ENCODE measurements at regions not wholly inside any gene's neighbourhood (a gene's known extent, or its start where the extent isn't known, plus 50 kb on each side); places are given as distances from the start of the nearest gene placed in this dataset.

DNA sequence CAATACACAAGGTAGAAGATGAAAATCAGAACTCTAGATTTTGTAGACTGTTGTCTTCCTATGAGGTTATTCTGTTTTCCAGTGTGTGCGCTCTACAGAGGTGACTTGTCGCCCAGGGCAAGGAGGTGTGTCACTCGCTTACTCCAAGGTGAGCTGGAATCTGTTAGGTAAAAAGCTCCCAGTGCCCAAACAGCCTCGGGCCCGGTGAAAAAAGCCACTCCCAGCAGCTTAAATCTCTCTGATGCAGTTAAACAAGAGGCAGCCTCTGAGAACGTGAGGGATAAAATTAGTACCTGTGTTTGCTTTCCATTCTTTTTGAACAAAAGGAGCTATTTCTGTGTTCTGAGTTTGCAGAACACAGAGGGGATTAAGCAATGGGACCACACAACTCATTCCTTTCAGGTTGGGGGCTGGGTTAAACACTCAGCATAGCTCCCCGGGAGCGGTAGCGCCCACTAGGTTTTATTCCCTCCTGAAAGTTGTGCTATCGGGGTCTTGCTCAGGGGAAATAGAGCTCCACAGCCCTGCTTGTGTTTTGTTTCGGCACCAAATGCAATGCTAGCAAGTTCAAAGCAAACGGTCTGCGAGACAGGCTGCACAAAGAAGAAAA lies 181.2 kb downstream of the FOXA2 start (continued):
- TF ChIP-seq ZNF3 (CRISPR knock-in tag; IDR thresholded peaks at IDR 0.05) (no peak), HEY1 (CRISPR knock-in tag; IDR thresholded peaks at IDR 0.05; ENCODE audit: borderline replicate concordance) (no peak), TGIF2 (CRISPR knock-in tag; IDR thresholded peaks at IDR 0.05) (no peak), DPF2 (IDR thresholded peaks at IDR 0.05) (0 out of 2 replicates have a peak, but pooled peaks have one; percentile 7), COPS2 (conservative IDR thresholded peaks at IDR 0.05) (no peak), C11orf30 (IDR thresholded peaks at IDR 0.05; ENCODE audit: low read depth) (no peak), ZNF780A (CRISPR knock-in tag; IDR thresholded peaks at IDR 0.05) (no peak), RAD21 (CRISPR knock-in tag; conservative IDR thresholded peaks at IDR 0.05 in 1 of 2, IDR thresholded peaks at IDR 0.05 in 1 of 2) (no peak), UBTF (IDR thresholded peaks at IDR 0.05; ENCODE audit: borderline replicate concordance in 1 of 2, low read depth in 2 of 2, low read length in 2 of 2) (0 out of 4 replicates have a peak, but pooled peaks of 1 of the 2 experiments have one; percentile 40), GTF2A2 (tag; IDR thresholded peaks at IDR 0.05) (no peak), PURB (CRISPR knock-in tag; IDR thresholded peaks at IDR 0.05; ENCODE audit: low read depth) (no peak), ZFX (CRISPR knock-in tag; IDR thresholded peaks at IDR 0.05) (no peak)
- TF ChIP-seq, protein P1, sequence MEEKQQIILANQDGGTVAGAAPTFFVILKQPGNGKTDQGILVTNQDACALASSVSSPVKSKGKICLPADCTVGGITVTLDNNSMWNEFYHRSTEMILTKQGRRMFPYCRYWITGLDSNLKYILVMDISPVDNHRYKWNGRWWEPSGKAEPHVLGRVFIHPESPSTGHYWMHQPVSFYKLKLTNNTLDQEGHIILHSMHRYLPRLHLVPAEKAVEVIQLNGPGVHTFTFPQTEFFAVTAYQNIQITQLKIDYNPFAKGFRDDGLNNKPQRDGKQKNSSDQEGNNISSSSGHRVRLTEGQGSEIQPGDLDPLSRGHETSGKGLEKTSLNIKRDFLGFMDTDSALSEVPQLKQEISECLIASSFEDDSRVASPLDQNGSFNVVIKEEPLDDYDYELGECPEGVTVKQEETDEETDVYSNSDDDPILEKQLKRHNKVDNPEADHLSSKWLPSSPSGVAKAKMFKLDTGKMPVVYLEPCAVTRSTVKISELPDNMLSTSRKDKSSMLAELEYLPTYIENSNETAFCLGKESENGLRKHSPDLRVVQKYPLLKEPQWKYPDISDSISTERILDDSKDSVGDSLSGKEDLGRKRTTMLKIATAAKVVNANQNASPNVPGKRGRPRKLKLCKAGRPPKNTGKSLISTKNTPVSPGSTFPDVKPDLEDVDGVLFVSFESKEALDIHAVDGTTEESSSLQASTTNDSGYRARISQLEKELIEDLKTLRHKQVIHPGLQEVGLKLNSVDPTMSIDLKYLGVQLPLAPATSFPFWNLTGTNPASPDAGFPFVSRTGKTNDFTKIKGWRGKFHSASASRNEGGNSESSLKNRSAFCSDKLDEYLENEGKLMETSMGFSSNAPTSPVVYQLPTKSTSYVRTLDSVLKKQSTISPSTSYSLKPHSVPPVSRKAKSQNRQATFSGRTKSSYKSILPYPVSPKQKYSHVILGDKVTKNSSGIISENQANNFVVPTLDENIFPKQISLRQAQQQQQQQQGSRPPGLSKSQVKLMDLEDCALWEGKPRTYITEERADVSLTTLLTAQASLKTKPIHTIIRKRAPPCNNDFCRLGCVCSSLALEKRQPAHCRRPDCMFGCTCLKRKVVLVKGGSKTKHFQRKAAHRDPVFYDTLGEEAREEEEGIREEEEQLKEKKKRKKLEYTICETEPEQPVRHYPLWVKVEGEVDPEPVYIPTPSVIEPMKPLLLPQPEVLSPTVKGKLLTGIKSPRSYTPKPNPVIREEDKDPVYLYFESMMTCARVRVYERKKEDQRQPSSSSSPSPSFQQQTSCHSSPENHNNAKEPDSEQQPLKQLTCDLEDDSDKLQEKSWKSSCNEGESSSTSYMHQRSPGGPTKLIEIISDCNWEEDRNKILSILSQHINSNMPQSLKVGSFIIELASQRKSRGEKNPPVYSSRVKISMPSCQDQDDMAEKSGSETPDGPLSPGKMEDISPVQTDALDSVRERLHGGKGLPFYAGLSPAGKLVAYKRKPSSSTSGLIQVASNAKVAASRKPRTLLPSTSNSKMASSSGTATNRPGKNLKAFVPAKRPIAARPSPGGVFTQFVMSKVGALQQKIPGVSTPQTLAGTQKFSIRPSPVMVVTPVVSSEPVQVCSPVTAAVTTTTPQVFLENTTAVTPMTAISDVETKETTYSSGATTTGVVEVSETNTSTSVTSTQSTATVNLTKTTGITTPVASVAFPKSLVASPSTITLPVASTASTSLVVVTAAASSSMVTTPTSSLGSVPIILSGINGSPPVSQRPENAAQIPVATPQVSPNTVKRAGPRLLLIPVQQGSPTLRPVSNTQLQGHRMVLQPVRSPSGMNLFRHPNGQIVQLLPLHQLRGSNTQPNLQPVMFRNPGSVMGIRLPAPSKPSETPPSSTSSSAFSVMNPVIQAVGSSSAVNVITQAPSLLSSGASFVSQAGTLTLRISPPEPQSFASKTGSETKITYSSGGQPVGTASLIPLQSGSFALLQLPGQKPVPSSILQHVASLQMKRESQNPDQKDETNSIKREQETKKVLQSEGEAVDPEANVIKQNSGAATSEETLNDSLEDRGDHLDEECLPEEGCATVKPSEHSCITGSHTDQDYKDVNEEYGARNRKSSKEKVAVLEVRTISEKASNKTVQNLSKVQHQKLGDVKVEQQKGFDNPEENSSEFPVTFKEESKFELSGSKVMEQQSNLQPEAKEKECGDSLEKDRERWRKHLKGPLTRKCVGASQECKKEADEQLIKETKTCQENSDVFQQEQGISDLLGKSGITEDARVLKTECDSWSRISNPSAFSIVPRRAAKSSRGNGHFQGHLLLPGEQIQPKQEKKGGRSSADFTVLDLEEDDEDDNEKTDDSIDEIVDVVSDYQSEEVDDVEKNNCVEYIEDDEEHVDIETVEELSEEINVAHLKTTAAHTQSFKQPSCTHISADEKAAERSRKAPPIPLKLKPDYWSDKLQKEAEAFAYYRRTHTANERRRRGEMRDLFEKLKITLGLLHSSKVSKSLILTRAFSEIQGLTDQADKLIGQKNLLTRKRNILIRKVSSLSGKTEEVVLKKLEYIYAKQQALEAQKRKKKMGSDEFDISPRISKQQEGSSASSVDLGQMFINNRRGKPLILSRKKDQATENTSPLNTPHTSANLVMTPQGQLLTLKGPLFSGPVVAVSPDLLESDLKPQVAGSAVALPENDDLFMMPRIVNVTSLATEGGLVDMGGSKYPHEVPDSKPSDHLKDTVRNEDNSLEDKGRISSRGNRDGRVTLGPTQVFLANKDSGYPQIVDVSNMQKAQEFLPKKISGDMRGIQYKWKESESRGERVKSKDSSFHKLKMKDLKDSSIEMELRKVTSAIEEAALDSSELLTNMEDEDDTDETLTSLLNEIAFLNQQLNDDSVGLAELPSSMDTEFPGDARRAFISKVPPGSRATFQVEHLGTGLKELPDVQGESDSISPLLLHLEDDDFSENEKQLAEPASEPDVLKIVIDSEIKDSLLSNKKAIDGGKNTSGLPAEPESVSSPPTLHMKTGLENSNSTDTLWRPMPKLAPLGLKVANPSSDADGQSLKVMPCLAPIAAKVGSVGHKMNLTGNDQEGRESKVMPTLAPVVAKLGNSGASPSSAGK (IDR thresholded peaks at IDR 0.05) = no peak

Measured in K562 (cell line).